Suprapubic skin (tissue), 4 donors: ENCODE measurements at regions not wholly inside any gene's neighbourhood (a gene's known extent, or its start where the extent isn't known, plus 50 kb on each side); places are given as distances from the start of the nearest gene placed in this dataset.
"Not testable (repeated sequence)": the region's sequence is repeated elsewhere in the genome, so short reads cannot be mapped to it uniquely, and the experiment has no call there.

Experiments used
- DNase-seq, 2 donors: peaks; one replicate each; pipeline ENCODE4 v3.0.0-alpha.2; 2019; ENCODE audit warnings: low spot score in 2 of 2
- H3K27ac ChIP-seq: fragments of 200-600 bp; sonication (generic); one replicate; pipeline ENCODE4 v1.5.1; 2019
- H3K27me3 ChIP-seq: fragments of 200-600 bp; sonication (generic); one replicate; pipeline ENCODE4 v1.5.1; 2019
- H3K36me3 ChIP-seq: fragments of 200-600 bp; sonication (generic); one replicate; pipeline ENCODE4 v1.5.1; 2019
- H3K4me1 ChIP-seq: fragments of 200-600 bp; sonication (generic); one replicate; pipeline ENCODE4 v1.5.1; 2019
- H3K4me3 ChIP-seq: fragments of 200-600 bp; sonication (generic); one replicate; pipeline ENCODE4 v1.5.1; 2019; ENCODE audit warnings: mild to moderate bottlenecking
- H3K9me3 ChIP-seq: fragments of 200-600 bp; sonication (generic); one replicate; pipeline ENCODE4 v1.5.1; 2019
- EP300 ChIP-seq: sonication (generic); formaldehyde crosslinking; IDR thresholded peaks from one replicate; pipeline ENCODE4 v1.6.1; 2017; ENCODE audit warnings: antibody characterized with exemption
- POLR2A ChIP-seq, 2 donors: fragments of 450-650 bp; IDR thresholded peaks; one replicate each; pipeline ENCODE4 v1.6.1; 2017; ENCODE audit warnings: antibody characterized with exemption in 2 of 2, mild to moderate bottlenecking in 2 of 2, moderate library complexity in 2 of 2
- POLR2AphosphoS5 ChIP-seq, 3 donors: sonication (generic); formaldehyde crosslinking; IDR thresholded peaks; one replicate each; pipeline ENCODE4 v1.6.1; 2017; ENCODE audit warnings: antibody characterized with exemption in 3 of 3
- WGBS: methylation state at CpG from one replicate; pipeline ENCODE4 v1.1.5; 2018; 5-methylcytosine and 5-hydroxymethylcytosine counted together
- TF ChIP-seq, protein P1 (sequence below), 2 donors: fragments of 200-600 bp in 1 of 2; fragments of 450-650 bp in 1 of 2; sonication (generic) in 1 of 2; IDR thresholded peaks; one replicate each; pipeline ENCODE4 v1.5.1; 2016 to 2019; ENCODE audit warnings: antibody characterized with exemption in 2 of 2, mild to moderate bottlenecking in 1 of 2, moderate library complexity in 1 of 2

- Histone ChIP-seq H3K27me3 (no peaks in the 10 kb centered on the region), H3K36me3 (no peaks in the 10 kb centered on the region), H3K4me1 (no peaks in the 10 kb centered on the region), H3K4me3 (no peak overlapping the region), H3K9me3 (no peaks in the 10 kb centered on the region), H3K27ac (no peak overlapping the region)
- DNase-seq, result no peak
- no peak for TF ChIP-seq POLR2A (IDR thresholded peaks at IDR 0.05)
- no peak for TF ChIP-seq POLR2AphosphoS5 (IDR thresholded peaks at IDR 0.05)
- TF ChIP-seq, protein P1, sequence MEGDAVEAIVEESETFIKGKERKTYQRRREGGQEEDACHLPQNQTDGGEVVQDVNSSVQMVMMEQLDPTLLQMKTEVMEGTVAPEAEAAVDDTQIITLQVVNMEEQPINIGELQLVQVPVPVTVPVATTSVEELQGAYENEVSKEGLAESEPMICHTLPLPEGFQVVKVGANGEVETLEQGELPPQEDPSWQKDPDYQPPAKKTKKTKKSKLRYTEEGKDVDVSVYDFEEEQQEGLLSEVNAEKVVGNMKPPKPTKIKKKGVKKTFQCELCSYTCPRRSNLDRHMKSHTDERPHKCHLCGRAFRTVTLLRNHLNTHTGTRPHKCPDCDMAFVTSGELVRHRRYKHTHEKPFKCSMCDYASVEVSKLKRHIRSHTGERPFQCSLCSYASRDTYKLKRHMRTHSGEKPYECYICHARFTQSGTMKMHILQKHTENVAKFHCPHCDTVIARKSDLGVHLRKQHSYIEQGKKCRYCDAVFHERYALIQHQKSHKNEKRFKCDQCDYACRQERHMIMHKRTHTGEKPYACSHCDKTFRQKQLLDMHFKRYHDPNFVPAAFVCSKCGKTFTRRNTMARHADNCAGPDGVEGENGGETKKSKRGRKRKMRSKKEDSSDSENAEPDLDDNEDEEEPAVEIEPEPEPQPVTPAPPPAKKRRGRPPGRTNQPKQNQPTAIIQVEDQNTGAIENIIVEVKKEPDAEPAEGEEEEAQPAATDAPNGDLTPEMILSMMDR (IDR thresholded peaks at IDR 0.05), result no peak
- TF ChIP-seq EP300, result no peak
- WGBS, result 79% methylated on average over 2 of the region's 2 CpGs
These were observed 200.2 kb downstream of the TOX3 start for GRCh38 chr16:52346709-52347108.

- H3K36me3 ChIP-seq, H3K4me3 ChIP-seq, H3K4me1 ChIP-seq, H3K27me3 ChIP-seq, DNase-seq, H3K9me3 ChIP-seq, H3K27ac ChIP-seq: not testable (repeated sequence)
- 98% methylated on average over 8 of the region's 8 CpGs for WGBS
These were observed 213.3 kb downstream of the TOX3 start for GRCh38 chr16:52333673-52334072.

- H3K4me3 ChIP-seq, result no peak overlapping the region
- TF ChIP-seq, protein P1 (IDR thresholded peaks at IDR 0.05), result no peak
- TF ChIP-seq EP300, result no peak
- no peak for TF ChIP-seq POLR2A (IDR thresholded peaks at IDR 0.05)
- TF ChIP-seq POLR2AphosphoS5 (IDR thresholded peaks at IDR 0.05), result no peak
- 43% methylated on average over 6 of the region's 6 CpGs for WGBS
These were observed 226.0 kb downstream of the TOX3 start for GRCh38 chr16:52320930-52321439.

DNA sequence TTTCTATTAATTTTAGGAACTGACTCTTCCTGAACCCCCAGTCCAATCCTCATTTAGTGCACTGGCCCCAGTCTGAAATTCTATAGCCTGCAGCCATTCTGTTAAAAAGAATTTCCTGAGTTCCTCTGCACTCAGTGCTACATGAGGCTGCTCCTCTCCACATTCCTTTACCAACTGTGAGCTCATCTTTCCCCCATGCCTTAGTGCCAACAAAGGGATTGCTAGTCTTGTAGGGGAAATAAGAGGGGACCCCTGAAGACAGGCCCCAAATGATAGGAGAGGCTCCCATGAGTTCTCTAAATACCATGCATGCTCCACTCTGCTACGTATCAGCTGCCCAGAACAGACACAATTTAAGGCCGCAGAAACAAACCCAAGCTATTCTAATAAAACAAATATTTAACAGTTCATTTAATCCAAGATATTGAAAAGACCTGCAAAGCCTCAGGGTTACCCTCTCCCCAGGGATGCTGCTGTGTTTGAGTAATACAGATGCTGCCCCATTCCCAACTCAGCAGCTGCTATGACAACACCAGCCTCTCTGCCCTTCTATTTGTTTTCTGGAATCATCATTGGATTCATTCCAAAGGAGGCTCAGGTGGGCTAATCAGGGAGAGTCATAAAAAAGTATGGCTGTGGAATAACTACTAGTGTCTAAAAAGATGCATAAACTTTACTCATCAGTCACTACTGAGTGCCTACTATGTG lies 228.5 kb downstream of the TOX3 start:
- H3K4me3 ChIP-seq, result no peak overlapping the region
- no peaks in the 10 kb centered on the region for H3K9me3 ChIP-seq
- no peak overlapping the region for H3K27ac ChIP-seq
- H3K4me1 ChIP-seq, result no peaks in the 10 kb centered on the region
- no peaks in the 10 kb centered on the region for H3K36me3 ChIP-seq
- no peaks in the 10 kb centered on the region for H3K27me3 ChIP-seq
- WGBS, result 81% methylated on average over 2 of the region's 2 CpGs
- TF ChIP-seq, protein P1 (IDR thresholded peaks at IDR 0.05), result no peak
- TF ChIP-seq POLR2AphosphoS5 (IDR thresholded peaks at IDR 0.05) (no peak), POLR2A (IDR thresholded peaks at IDR 0.05) (no peak), EP300 (no peak)
- DNase-seq, result no peak

More at GRCh38 chr16:52320930-52321439, 226.0 kb downstream of the TOX3 start:
- Histone ChIP-seq H3K9me3 (no peaks in the 10 kb centered on the region), H3K36me3 (no peaks in the 10 kb centered on the region), H3K27ac (no peak overlapping the region), H3K27me3 (no peaks in the 10 kb centered on the region), H3K4me1 (no peaks in the 10 kb centered on the region)
- DNase-seq, result no peak

- 69% methylated on average over 1 of the region's 1 CpG for WGBS
- H3K27me3 ChIP-seq, result no peaks in the 10 kb centered on the region
- no peak overlapping the region for H3K4me3 ChIP-seq
- H3K27ac ChIP-seq, result no peak overlapping the region
- H3K9me3 ChIP-seq, result no peaks in the 10 kb centered on the region
- H3K36me3 ChIP-seq, result no peaks in the 10 kb centered on the region
- no peak for DNase-seq
- H3K4me1 ChIP-seq, result no peaks in the 10 kb centered on the region
- TF ChIP-seq EP300, result no peak
- TF ChIP-seq POLR2A (IDR thresholded peaks at IDR 0.05), result no peak
- TF ChIP-seq POLR2AphosphoS5 (IDR thresholded peaks at IDR 0.05), result no peak
- TF ChIP-seq, protein P1 (IDR thresholded peaks at IDR 0.05), result no peak
These were observed 230.7 kb downstream of the TOX3 start for GRCh38 chr16:52316241-52316640.
